ENCODE measurements at regions not wholly inside any gene's neighbourhood (a gene's known extent, or its start where the extent isn't known, plus 50 kb on each side); places are given as distances from the start of the nearest gene placed in this dataset.

DNA sequence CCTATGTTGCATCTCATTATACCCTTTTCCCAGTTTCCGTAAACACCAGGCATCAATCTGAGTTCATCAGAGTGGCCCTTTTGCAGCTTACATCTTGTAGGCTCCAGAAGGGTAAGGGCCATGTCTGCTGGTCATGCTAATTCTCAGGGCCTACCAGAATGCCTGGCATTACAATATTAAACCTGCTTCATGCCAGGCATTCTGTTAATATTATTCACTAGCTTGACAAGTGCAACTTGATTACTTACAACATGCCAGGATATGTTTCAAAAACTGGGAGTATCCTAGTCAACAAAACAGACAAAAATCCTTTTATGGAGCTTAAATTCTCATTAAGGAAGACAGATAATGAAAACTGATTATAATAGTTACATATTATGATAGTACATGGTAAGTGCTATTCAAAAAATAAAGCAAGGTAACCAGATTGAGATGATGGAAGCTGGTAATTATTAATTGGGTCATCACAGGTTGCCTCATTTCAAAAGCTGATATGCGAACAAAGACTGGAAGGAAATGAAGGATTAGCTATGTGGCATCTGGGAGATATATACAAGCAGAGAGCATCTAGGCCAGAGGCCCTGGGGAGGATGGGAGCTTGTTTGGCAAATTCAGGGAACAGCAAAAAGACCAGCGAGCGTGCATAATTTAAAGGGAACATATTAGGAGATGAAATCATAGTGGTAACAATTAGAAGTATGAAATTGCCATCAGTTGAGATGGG is 406.3 kb downstream of the DMRT2 start:
- no peak for FAIRE-seq
- intact Hi-C loops (cut with micrococcal nuclease): no loop called here
- CTCF ChIA-PET: no interaction called here

More for the DNA sequence above, 406.3 kb downstream of the DMRT2 start:
- H3K27me3 ChIP-seq (ENCODE audit: control insufficient read depth in 2 of 2, insufficient read depth in 2 of 2, low read length in 2 of 2): no peaks in the 10 kb centered on the region
- no TSS peak for BruUV-seq (replicated peaks)
- no peaks in the 10 kb centered on the region for H3K4me1 ChIP-seq (ENCODE audit: control insufficient read depth, extremely low read depth, insufficient read depth, low read length)
- no peaks in the 10 kb centered on the region for H3K79me2 ChIP-seq (ENCODE audit: control insufficient read depth, insufficient read depth, low read length)
- H3K4me3 ChIP-seq (replicated peaks in 1 of 3; ENCODE audit: insufficient read depth in 1 of 3, low read depth in 1 of 3, low read length in 3 of 3): no peak overlapping the region
- no peak overlapping the region for H3K4me2 ChIP-seq (ENCODE audit: insufficient read depth, low read length)
- no peaks in the 10 kb centered on the region for H3K9me1 ChIP-seq (replicated peaks; ENCODE audit: control insufficient read depth, extremely low read depth, insufficient read depth, low read length)
- no peak for DNase-seq (ENCODE audit: low read depth, low spot score)
- H3K9me3 ChIP-seq (replicated peaks; ENCODE audit: control insufficient read depth, insufficient read depth, low read length): peaks cover 2% of the 10 kb centered on the region
- no peak overlapping the region for H3K9ac ChIP-seq (replicated peaks; ENCODE audit: extremely low read depth, insufficient read depth, low read length)
- no peak overlapping the region for H2AFZ ChIP-seq (ENCODE audit: low read depth, low read length)
- H3K36me3 ChIP-seq (ENCODE audit: control insufficient read depth in 2 of 2, extremely low read depth in 1 of 2, insufficient read depth in 2 of 2, low read length in 2 of 2): no peaks in the 10 kb centered on the region
- TF ChIP-seq FOS (IDR thresholded peaks at IDR 0.05; ENCODE audit: borderline replicate concordance, insufficient read depth, low read length): no peak
- TF ChIP-seq, protein P1, sequence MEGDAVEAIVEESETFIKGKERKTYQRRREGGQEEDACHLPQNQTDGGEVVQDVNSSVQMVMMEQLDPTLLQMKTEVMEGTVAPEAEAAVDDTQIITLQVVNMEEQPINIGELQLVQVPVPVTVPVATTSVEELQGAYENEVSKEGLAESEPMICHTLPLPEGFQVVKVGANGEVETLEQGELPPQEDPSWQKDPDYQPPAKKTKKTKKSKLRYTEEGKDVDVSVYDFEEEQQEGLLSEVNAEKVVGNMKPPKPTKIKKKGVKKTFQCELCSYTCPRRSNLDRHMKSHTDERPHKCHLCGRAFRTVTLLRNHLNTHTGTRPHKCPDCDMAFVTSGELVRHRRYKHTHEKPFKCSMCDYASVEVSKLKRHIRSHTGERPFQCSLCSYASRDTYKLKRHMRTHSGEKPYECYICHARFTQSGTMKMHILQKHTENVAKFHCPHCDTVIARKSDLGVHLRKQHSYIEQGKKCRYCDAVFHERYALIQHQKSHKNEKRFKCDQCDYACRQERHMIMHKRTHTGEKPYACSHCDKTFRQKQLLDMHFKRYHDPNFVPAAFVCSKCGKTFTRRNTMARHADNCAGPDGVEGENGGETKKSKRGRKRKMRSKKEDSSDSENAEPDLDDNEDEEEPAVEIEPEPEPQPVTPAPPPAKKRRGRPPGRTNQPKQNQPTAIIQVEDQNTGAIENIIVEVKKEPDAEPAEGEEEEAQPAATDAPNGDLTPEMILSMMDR (IDR thresholded peaks at IDR 0.05; ENCODE audit: extremely low read depth in 1 of 2, insufficient read depth in 1 of 2, low read depth in 1 of 2, low read length in 2 of 2): no peak
- TF ChIP-seq POLR2AphosphoS5 (IDR thresholded peaks at IDR 0.05; ENCODE audit: insufficient read depth, low read depth, low read length): no peak
- TF ChIP-seq JUN (IDR thresholded peaks at IDR 0.05; ENCODE audit: borderline replicate concordance, insufficient read depth, insufficient read length, low read depth): no peak
- TF ChIP-seq MYC (IDR thresholded peaks at IDR 0.05; ENCODE audit: low read depth, low read length): no peak
- no peak for TF ChIP-seq EZH2 (IDR thresholded peaks at IDR 0.05; ENCODE audit: borderline replicate concordance, low read depth, low read length, severe bottlenecking)
- no peak for TF ChIP-seq POLR2A (IDR thresholded peaks at IDR 0.05; ENCODE audit: low read depth, low read length)
- no peak for TF ChIP-seq GATA2 (IDR thresholded peaks at IDR 0.05; ENCODE audit: insufficient read depth, insufficient read length, low read depth, low read length)
- TF ChIP-seq, protein P2, sequence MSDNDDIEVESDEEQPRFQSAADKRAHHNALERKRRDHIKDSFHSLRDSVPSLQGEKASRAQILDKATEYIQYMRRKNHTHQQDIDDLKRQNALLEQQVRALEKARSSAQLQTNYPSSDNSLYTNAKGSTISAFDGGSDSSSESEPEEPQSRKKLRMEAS (IDR thresholded peaks at IDR 0.05; ENCODE audit: insufficient read depth, insufficient read length): no peak
- H3K27ac ChIP-seq (ENCODE audit: insufficient read depth, low read depth, low read length): no peak overlapping the region
- H4K20me1 ChIP-seq (replicated peaks; ENCODE audit: control insufficient read depth, extremely low read depth, insufficient read depth, low read length): no peaks in the 10 kb centered on the region
- POLR2A ChIA-PET: no interaction called here
- dilution Hi-C loops (cut with MboI; ENCODE audit: extremely low pct_ligation_motif_present, low sequenced_read_pairs): no loop called here

All from endothelial cell of umbilical vein (primary cell).